ENCODE measurements at regions not wholly inside any gene's neighbourhood (a gene's known extent, or its start where the extent isn't known, plus 50 kb on each side); places are given as distances from the start of the nearest gene placed in this dataset.
"Not testable (repeated sequence)": the region's sequence is repeated elsewhere in the genome, so short reads cannot be mapped to it uniquely, and the experiment has no call there.

DNA sequence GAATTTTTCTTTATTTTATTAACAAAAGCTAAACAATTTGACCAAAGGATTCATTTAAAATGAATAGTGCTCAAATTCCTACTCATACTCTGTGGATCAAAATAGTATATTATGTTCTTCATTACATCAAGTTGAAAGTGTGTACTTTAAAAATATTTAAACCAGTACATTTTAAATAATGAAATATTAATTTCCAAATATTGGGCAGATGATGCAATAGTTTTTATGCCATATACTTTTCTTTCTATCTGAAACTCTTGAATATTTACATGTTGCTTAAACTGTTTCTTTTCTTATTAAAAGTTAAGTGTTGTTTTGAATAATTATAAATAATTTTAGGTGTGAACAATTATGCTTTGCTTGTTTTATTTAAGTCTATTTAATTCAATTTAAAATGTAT, 144.7 kb upstream of the TMPRSS15 start:
- no peak overlapping the region for H3K4me3 ChIP-seq (ENCODE audit: low read length)
- TF ChIP-seq, protein P1, sequence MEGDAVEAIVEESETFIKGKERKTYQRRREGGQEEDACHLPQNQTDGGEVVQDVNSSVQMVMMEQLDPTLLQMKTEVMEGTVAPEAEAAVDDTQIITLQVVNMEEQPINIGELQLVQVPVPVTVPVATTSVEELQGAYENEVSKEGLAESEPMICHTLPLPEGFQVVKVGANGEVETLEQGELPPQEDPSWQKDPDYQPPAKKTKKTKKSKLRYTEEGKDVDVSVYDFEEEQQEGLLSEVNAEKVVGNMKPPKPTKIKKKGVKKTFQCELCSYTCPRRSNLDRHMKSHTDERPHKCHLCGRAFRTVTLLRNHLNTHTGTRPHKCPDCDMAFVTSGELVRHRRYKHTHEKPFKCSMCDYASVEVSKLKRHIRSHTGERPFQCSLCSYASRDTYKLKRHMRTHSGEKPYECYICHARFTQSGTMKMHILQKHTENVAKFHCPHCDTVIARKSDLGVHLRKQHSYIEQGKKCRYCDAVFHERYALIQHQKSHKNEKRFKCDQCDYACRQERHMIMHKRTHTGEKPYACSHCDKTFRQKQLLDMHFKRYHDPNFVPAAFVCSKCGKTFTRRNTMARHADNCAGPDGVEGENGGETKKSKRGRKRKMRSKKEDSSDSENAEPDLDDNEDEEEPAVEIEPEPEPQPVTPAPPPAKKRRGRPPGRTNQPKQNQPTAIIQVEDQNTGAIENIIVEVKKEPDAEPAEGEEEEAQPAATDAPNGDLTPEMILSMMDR (conservative IDR thresholded peaks at IDR 0.05; ENCODE audit: low read depth, low read length): no peak
- no peak for DNase-seq (ENCODE audit: low read depth)

DNA sequence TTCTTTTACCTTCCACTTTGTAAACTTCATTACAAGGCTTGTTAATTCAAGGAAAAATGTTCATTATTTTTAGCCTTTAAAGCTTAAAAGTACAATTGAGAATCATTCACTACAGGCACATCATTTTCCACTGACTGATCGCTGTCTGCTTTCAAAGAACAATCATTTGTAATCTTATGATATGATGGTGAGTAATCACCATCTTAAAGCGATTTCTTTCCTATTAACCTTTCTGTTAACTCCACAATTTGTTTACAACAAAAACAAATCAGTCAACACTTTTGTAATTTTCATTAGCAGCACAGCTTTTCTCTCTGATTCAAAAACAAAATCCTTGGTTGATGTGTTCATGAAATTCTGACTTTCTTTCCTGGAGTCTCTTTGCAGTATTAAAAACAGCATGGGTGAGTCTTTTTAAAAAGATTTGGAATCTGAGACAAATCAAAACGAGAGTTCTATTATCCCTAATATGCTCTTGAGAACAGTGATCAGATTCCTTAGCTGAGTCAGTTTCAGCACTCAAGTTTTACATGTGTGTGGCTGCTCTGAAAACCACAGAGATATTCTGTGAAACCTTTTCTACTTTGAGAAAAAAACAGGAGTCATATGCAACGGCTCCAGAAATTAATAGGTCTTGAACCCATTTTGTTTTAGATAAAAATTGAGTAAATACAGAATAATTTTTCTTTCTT, 145.8 kb upstream of the TMPRSS15 start:
- no peak overlapping the region for H3K4me3 ChIP-seq (ENCODE audit: low read length)
- no peak for DNase-seq (ENCODE audit: low read depth)

DNA sequence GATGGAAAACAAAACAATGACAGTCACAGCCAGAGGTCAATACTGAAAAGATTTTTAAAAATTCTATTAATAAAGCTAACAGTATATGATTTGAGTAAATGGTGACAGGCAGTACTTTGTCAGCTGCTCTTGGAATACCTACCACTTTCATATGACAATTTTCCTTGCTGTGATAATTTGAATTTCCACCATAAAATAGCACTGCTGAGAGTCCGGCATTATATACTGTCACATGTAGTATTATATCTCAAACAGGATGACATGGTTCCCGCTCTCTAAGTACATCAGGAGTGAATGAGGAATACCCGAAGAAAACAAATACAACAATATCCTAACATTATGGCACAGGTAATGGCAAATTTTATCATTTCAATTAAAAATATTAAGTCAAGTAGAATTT, 146.8 kb upstream of the TMPRSS15 start:
- no peak overlapping the region for H3K4me3 ChIP-seq (ENCODE audit: low read length)
- TF ChIP-seq, protein P1 (conservative IDR thresholded peaks at IDR 0.05; ENCODE audit: low read depth, low read length): no peak
- no peak for DNase-seq (ENCODE audit: low read depth)

More for the DNA sequence above, 145.8 kb upstream of the TMPRSS15 start:
- TF ChIP-seq, protein P1 (conservative IDR thresholded peaks at IDR 0.05; ENCODE audit: low read depth, low read length): no peak

DNA sequence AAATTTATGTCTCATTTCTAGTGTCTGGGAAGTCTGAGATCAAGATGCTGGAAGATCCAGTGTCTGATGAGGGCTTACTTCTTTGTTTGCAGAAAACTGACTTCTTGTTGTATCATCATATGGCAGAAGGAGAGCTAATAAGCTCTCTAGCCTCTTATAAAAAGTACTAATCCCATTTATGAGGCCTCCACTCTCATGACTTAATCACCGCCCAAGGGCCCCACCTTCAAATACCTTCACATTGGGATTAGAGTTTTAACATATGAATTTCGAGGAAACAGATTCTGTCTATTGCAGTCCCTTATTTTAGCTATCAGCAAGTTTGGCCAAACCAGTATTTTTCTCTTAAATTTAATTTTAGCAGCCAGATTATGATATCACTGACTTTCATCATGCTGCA, 150.2 kb upstream of the TMPRSS15 start:
- H3K4me3 ChIP-seq (ENCODE audit: low read length): no peak overlapping the region
- peak; percentile 48 for DNase-seq (ENCODE audit: low read depth)
- TF ChIP-seq, protein P1 (conservative IDR thresholded peaks at IDR 0.05; ENCODE audit: low read depth, low read length): no peak

DNA sequence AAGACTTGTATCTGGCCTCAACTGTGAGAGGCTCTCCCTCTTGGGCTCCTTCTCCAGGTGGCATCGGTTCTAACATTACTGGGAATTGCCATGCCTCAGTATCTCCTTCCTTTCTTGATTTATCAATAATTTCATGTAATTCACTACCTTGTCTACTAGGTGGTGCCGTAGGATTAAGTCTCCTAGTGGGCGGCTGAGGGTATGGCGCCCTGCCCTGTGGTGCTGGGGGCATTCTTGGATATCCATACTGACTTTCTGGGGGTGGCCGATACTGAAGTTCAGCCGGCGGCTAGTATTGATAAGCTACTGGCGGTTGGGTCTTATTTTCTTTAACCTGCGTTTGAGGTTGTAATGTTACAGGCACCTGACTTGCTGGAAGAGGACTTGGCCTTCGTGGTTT, 164.2 kb upstream of the TMPRSS15 start:
- TF ChIP-seq, protein P1 (conservative IDR thresholded peaks at IDR 0.05; ENCODE audit: low read depth, low read length): peak; percentile 7
- DNase-seq (ENCODE audit: low read depth); H3K4me3 ChIP-seq (ENCODE audit: low read length): not testable (repeated sequence)

DNA sequence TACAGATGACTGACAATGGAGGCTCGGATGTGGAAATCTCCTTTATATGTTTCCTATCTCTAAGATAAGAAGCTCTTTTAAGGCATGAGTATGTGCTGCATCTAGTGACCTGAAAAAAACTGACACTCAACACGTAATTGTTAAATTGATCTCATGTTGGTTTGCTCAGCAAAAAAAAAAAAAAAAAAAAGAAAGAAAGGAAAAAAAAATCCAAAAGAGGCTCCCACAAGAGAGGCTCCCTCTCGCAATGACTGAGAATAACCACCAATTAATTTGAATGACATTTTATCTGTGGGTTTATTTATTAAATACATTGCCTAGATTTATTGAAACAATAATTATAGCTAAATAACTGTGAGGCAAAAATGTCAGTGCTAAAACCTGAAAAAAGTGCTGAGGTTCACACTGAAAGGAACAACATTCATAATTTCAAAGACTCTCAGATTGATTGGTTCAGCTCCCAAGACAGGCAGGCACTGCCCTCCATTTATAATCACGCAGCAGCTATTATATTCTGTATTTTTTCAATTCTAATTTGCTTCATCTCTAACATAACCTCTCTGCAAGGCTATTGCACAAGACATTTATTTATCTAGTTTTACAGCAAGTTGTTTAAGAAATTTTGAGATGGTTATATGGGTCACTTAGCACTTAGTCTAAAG, 184.5 kb upstream of the TMPRSS15 start:
- no peak for DNase-seq (ENCODE audit: low read depth)
- H3K4me3 ChIP-seq (ENCODE audit: low read length): no peak overlapping the region
- TF ChIP-seq, protein P1 (conservative IDR thresholded peaks at IDR 0.05; ENCODE audit: low read depth, low read length): no peak

DNA sequence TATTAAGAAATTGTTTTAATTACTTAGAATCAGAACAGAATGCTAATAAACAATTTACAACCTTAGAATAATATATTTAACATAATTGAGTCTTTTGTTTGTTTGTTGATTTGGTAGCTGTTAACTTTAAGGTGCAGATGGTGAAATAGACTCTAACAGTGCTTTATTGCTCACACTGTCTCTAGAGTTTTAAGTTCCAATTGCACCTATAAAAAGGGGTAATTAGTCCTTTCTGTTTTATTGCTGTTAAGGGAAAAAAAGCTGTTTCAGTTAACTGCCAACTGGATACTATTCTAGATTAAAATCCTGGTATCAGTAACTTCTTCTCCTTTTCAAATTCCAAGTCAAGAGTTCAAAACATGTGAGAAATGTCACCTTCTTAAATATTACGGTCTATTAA, 197.6 kb upstream of the TMPRSS15 start:
- no peak for DNase-seq (ENCODE audit: low read depth)
- TF ChIP-seq, protein P1 (conservative IDR thresholded peaks at IDR 0.05; ENCODE audit: low read depth, low read length): no peak
- no peak overlapping the region for H3K4me3 ChIP-seq (ENCODE audit: low read length)
